Activated T-helper 1 cell treated with anti-CD3 and anti-CD28 coated beads, Interleukin-2, amount 50 U/mL, for 16 hours (primary cell): ENCODE measurements at regions not wholly inside any gene's neighbourhood (a gene's known extent, or its start where the extent isn't known, plus 50 kb on each side); places are given as distances from the start of the nearest gene placed in this dataset.

Source experiments
- DNase-seq, 2 donors: peaks; one replicate each; pipeline ENCODE4 v3.0.0-alpha.2; 2020; ENCODE audit warnings: low read depth in 1 of 2, low spot score in 1 of 2

- no peak for DNase-seq
Observed at GRCh38 chr16:82414476-82414875, 212.3 kb upstream of the CDH13 start.

DNA sequence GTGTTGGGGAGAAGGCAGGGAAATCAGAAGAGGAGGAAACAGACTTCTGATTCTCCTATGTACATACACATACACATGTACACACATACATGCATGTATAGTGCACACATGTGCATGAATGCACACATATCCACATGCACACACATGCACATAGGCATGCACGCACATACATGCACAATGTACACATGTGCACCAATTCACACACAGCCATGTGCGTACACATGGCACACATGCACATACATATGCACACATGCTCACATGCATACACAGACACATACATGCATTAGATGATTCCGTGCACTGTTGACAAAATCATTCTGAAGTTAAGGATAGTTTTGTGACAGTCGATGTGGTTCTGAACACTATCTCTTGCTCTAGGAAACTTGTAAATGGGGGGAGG, 214.0 kb upstream of the CDH13 start:
- no peak for DNase-seq

DNA sequence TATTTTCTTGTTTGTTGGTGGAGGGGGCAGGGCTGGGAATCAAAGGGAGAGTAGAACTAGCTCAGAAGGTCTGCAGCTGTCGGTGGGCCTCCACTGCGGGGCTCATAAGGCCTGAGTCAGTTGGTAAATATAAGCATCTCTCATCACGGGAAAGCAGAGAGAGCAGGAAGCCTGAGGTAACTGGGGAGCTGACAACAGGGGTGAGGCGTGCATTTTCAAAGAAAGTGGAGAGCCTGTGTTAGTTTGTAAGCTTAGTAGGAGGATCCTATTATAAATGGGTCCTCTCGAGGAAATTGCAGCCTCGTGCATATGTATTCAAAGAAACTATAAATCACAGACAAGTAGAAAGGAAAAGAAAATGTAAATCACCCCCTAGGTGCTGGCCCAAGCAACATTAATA, 221.0 kb upstream of the CDH13 start:
- no peak for DNase-seq

DNA sequence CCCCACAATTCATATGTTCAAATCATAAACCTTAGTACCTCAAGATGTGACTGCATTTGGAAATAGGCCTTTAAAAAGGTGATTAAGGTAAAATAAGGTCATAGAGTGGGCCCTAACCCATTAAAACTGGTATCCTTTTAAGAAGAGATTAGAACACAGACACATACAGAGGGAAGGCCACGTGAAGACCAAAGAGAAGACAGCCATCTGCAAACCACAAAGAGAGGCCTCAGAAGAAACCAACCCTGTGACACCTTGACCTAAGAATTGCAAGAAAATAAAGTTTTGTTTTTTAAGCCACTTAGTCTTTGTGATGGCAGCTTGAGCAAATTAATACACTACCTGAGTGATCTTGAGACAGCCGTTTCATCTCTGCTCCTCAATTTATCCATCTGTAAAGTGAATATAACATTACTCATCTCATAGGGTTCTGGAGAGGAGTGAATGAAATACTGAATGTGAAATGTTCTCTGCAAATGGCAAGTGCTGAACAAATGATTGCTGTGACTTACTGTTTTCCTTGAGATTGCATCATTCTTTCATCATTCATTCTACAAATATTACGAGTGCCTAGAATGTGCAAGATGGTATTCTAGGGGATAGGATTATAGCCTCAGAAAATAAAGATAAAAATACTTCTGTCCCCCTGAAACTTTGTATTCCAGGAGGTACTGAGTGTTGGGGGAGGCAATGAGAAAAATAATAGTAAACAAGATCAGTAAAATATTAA, 222.0 kb upstream of the CDH13 start:
- DNase-seq = no peak

DNA sequence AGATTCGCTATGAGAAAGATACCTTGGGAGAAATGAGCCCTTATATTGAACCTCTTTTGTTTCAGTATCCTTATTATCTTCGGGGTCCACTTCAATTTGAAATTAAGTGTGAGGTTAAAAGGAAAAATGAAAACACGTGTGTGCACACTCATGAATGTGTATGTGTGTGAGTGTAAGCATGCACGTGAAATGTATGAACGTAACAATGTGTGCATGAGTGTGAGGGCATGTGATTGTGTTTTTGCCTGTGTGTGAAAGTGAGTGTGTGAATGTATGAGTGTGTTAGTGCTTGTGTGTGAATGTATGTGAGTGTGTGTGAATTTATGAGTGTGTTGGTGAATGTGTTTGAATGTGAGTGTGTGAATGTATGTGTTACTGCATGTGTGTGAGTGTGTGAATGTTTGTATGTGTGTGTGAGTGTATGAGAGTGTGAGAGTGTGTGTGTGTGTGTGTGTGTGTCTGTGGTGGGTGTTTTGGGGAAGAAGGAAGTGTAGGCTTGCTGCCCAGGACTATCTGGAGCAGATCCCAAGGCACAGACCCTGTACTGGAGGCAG, 224.0 kb upstream of the CDH13 start:
- no peak for DNase-seq

- no peak for DNase-seq
Observed at GRCh38 chr16:82400046-82400445, 226.7 kb upstream of the CDH13 start.

GRCh38 chr16:82396509-82396908, 226.5 kb upstream of the MPHOSPH6 start:
- no peak for DNase-seq

- no peak for DNase-seq
Observed at GRCh38 chr16:82395212-82395611, 225.2 kb upstream of the MPHOSPH6 start.

- no peak for DNase-seq
Observed at GRCh38 chr16:82391690-82392089, 221.7 kb upstream of the MPHOSPH6 start.

DNA sequence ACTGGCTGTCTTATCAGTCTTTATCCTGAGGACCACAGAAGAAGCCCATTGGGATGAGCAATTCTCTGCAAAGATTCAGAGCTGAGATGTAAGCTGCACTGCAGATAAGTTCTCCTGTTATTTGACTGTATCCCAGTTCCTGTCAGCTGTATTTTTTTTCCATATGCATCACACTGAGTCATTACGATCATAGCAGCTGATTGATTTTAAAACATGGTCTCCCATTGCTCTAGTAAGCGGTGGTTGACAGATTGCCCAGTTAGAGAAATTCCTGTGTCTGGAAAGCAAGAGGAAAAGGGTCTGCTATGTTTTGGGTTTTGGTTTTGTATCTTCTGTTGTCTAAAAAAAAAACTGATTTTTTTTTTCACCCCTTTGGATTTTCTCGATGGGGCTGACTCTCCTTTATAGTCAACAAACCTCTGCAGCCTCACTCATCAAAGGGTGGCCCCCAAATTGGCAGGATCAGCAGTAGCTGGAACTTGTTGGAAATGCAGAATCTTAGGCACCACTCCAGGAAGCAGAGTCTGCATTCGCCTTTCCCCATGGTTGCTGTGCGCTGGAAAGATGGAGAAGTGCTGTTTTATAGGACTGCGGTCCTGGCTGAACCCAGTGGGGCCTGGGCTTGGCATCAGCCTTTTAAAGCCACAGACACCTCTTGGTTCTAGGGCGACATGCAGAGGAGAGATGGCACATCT, 220.1 kb upstream of the MPHOSPH6 start:
- DNase-seq = no peak

DNA sequence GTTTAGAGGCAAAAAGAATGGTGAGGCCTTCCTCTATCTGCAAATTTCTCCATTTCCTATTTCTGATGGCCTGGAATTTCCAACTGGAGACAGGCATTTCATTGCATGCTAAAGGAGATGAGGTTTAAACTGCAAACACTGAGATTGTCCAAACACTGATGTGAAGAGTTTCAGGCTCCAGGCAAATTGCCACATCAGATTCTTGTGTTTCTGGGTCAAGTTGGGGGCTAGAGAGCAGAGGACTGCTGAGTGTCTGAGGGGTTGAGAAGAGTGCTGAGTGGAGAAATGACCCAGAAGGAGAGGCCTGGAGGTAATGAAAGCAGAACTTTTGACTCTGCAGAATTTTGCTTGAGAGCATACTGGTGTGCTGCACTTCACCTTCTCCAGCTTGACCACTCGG, 216.7 kb upstream of the MPHOSPH6 start:
- no peak for DNase-seq

- DNase-seq = no peak
Observed at GRCh38 chr16:82384949-82385348, 214.9 kb upstream of the MPHOSPH6 start.

- no peak for DNase-seq
Observed at GRCh38 chr16:82384017-82384416, 214.0 kb upstream of the MPHOSPH6 start.

DNA sequence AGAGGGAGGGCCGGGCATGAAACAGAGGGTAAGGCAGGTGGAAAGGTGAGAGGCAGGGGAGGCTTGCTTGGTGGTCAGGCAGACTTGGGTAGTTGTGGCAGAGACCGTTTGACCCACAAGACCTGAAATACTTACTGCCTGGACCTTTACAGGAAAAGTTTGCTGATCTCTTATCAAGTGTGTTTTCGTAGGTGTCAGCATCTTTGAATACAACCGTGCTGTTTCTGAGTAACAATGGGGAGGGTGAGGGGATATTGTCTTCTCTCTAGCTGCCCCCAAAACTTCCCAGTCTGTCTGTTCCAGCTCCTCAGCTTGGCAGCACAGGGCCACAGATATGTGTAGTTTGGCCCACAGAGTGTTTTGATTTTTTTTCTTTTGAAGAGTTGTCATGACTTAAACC, 212.5 kb upstream of the MPHOSPH6 start:
- DNase-seq = no peak

DNA sequence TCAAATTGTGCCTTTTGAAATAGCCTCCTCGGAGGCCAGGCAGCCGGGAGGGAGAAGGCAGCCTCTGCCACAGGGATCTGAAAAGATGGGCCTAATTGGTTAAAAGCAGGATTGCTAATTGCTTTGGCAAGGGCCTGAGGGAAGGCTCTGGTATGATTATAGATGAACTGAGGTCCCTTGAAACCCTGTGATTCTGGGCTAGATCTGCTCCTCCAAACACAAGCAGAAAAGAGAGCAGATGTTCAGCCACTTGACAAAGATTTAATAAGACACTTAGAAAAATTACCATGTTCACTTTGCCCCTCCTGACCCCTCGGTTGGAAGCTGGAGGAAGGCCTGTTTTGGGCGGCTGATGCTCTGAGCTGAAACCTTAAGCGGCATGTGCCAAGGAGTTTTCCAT, 209.5 kb upstream of the MPHOSPH6 start:
- no peak for DNase-seq

DNA sequence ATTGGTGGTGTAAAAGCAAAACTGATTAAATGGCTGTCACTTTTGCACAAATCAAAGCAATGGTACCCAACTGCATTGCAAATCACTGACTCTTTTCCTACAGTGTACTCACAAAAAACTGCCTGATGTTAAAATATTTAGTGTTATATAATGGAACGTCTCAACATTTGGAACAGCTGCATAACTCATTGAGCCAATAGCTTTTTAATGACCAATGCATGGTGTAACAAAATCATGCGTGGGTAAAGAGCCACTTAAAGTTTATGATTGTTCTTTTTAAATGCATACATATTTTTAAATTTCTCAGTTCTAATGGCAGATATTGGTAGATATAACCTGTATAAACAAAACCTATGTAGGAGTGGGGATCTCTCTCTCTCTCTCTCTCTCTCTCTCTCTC, 204.0 kb upstream of the MPHOSPH6 start:
- DNase-seq = no peak

DNA sequence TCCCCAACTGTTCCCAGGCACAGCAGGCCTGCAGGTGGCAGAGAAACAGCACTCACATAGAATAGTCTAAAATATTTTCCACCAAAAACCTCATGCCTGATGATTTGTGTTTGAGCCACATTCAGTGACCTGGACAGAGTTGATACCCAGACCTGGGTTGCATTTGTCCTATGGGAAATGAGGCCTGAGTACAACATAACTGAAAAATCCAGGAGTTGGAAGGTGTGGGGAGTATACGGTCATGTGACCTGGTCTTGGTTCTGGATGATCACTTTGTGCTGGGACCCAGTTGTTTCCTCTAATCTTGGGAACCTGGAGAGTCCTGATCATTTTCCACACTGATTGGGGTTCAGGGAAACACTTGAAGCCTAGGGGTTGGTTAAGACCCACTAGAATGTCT, 200.3 kb upstream of the MPHOSPH6 start:
- DNase-seq = no peak

GRCh38 chr16:82368041-82368440, 198.0 kb upstream of the MPHOSPH6 start:
- DNase-seq = no peak

- DNase-seq = no peak
Observed at GRCh38 chr16:82366462-82366861, 196.4 kb upstream of the MPHOSPH6 start.

DNA sequence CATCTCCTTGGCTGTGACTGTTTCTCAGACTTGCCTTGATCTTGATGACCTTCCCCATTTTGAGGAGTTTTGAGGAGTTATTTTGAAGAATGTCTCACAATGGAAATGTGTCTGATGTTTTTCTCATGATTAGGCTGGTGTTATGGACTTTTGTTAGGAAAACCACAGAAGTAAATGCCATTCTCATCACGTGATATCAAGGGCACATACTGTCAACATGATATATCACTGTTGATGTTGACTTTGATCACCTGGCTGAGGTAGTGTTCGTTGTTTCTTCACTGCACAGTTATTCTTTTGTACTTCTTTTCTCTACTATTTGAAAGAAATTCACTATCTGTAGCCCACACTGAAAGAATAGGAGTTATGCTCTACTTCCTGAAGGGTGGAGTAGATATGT, 194.7 kb upstream of the MPHOSPH6 start:
- no peak for DNase-seq

GRCh38 chr16:82363026-82363816, 193.2 kb upstream of the MPHOSPH6 start:
- no peak for DNase-seq

DNA sequence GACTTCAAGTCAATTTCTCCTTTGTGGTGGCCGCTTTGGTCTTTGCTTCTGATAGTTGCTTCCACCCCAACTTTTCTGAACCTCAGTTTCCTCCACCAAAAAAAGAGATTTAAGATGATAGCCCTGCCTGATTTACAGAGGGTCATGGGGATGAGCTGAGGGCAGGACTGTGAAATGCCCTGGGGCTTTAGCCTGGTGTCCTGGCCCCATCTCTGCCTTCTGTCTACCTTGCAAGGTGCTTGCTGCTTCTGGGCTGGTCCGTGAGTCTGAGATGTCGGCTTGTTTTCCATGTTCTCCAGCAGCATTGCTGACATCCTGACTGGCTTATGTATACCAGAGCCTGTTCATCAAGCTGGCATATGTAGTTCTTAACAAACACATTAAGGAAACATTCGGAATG, 191.9 kb upstream of the MPHOSPH6 start:
- DNase-seq = no peak
